HG02973 (cell line): ENCODE measurements at regions not wholly inside any gene's neighbourhood (a gene's known extent, or its start where the extent isn't known, plus 50 kb on each side); places are given as distances from the start of the nearest gene placed in this dataset.
"Not testable (repeated sequence)": the region's sequence is repeated elsewhere in the genome, so short reads cannot be mapped to it uniquely, and the experiment has no call there.

Experiments
- ATAC-seq: cut with Tn5 transposase; IDR thresholded peaks from one replicate; pipeline ENCODE4 v1.9.1; 2021; ENCODE audit warnings: moderate library complexity; ENCODE audit not compliant: unreplicated experiment

GRCh38 chr13:21872795-21873194 lies 201.9 kb downstream of the FGF9 start:
- ATAC-seq: no peak

GRCh38 chr13:21875116-21875515 lies 204.2 kb downstream of the FGF9 start:
- ATAC-seq: no peak

GRCh38 chr13:21879263-21879914 lies 208.5 kb downstream of the FGF9 start:
- ATAC-seq: no peak

- ATAC-seq: no peak
Observed at GRCh38 chr13:21882766-21883165, 211.9 kb downstream of the FGF9 start.

GRCh38 chr13:21883713-21884112 lies 212.8 kb downstream of the FGF9 start:
- no peak for ATAC-seq

- no peak for ATAC-seq
Observed at GRCh38 chr13:21884299-21884909, 213.5 kb downstream of the FGF9 start.

- ATAC-seq: no peak
Observed at GRCh38 chr13:21884965-21885567, 214.2 kb downstream of the FGF9 start.

GRCh38 chr13:21885714-21886224 lies 214.9 kb downstream of the FGF9 start:
- no peak for ATAC-seq

- ATAC-seq: no peak
Observed at GRCh38 chr13:21889651-21890050, 218.8 kb downstream of the FGF9 start.

GRCh38 chr13:21890220-21890619 lies 219.3 kb downstream of the FGF9 start:
- ATAC-seq: not testable (repeated sequence)

GRCh38 chr13:21894091-21894490 lies 223.2 kb downstream of the FGF9 start:
- ATAC-seq: no peak

GRCh38 chr13:21894703-21895699 lies 224.1 kb downstream of the FGF9 start:
- no peak for ATAC-seq

- ATAC-seq: no peak
Observed at GRCh38 chr13:21895779-21896178, 224.9 kb downstream of the FGF9 start.

GRCh38 chr13:21897161-21897560 lies 226.3 kb downstream of the FGF9 start:
- ATAC-seq: no peak

- no peak for ATAC-seq
Observed at GRCh38 chr13:21898459-21898858, 227.6 kb downstream of the FGF9 start.

- ATAC-seq: no peak
Observed at GRCh38 chr13:21898945-21899344, 228.1 kb downstream of the FGF9 start.

GRCh38 chr13:21901336-21901735 lies 230.5 kb downstream of the FGF9 start:
- no peak for ATAC-seq

- no peak for ATAC-seq
Observed at GRCh38 chr13:21901811-21902708, 231.2 kb downstream of the FGF9 start.

GRCh38 chr13:21902709-21903098 lies 231.8 kb downstream of the FGF9 start:
- no peak for ATAC-seq

GRCh38 chr13:21905486-21905885 lies 234.6 kb downstream of the FGF9 start:
- ATAC-seq: no peak
